Endothelial cell of umbilical vein (primary cell): ENCODE measurements at regions not wholly inside any gene's neighbourhood (a gene's known extent, or its start where the extent isn't known, plus 50 kb on each side); places are given as distances from the start of the nearest gene placed in this dataset.

ENCODE experiments used
- BruUV-seq: library from RNA; stranded (reverse); fragments of 400-500 nt; replicated peaks from 2 replicates; lab custom pipeline; 2021; lab: Mats Ljungman, UMichigan
- CTCF ChIA-PET: fragments of 300-600, 350-600 bp; sonication (Branson Sonifier 250); formaldehyde crosslinking; loops from one replicate; lab custom pipeline; 2021; ENCODE audit warnings: antibody characterized with exemption, inconsistent platforms; lab: Charles Lee
- POLR2A ChIA-PET: fragments of 300-600, 350-600 bp; sonication (Branson Sonifier 250); formaldehyde crosslinking; loops from one replicate; lab custom pipeline; 2021; ENCODE audit warnings: antibody characterized with exemption, inconsistent platforms; lab: Charles Lee
- DNase-seq: peaks from one replicate; pipeline ENCODE4 v3.0.0-alpha.2; 2011; ENCODE audit warnings: low read depth, low spot score
- FAIRE-seq: peaks from 2 replicates; lab custom pipeline; 2011; peaks lifted over from hg19 to GRCh38; lab: Jason Lieb, UNC
- H2AFZ ChIP-seq: 2 replicates; pipeline ENCODE4 v1.6.0; 2012; ENCODE audit warnings: low read depth, low read length, control low read depth, inconsistent platforms
- H3K27ac ChIP-seq: 2 replicates; pipeline ENCODE4 v1.5.1; 2011; ENCODE audit warnings: low read depth, mild to moderate bottlenecking, control low read depth, low read length, moderate library complexity; ENCODE audit not compliant: insufficient read depth
- H3K27me3 ChIP-seq, 2 experiments: 2 replicates each; pipeline versions ENCODE4 v1.6.0 to v1.6.1; 2011; ENCODE audit warnings: low read length in 2 of 2, mixed read lengths in 1 of 2; ENCODE audit not compliant: control insufficient read depth in 2 of 2, insufficient read depth in 2 of 2
- H3K36me3 ChIP-seq, 2 experiments: 2 replicates in 1 of 2; 3 replicates in 1 of 2; pipeline ENCODE4 v1.5.1; 2011; ENCODE audit warnings: low read length in 2 of 2, mild to moderate bottlenecking in 1 of 2, moderate library complexity in 1 of 2; ENCODE audit not compliant: control insufficient read depth in 2 of 2, insufficient read depth in 2 of 2; ENCODE audit errors: extremely low read depth in 1 of 2
- H3K4me1 ChIP-seq: 3 replicates; pipeline ENCODE4 v1.5.1; 2011; ENCODE audit warnings: mild to moderate bottlenecking, low read length; ENCODE audit not compliant: control insufficient read depth, insufficient read depth; ENCODE audit errors: extremely low read depth
- H3K4me2 ChIP-seq: 2 replicates; pipeline ENCODE4 v1.6.1; 2011; ENCODE audit warnings: low read length, control low read depth, mixed read lengths; ENCODE audit not compliant: insufficient read depth
- H3K4me3 ChIP-seq, 3 experiments: fragments of 200-600 bp in 1 of 3; sonication (generic), shearing (Covaris generic) in 1 of 3; replicated peaks in 1 of 3; 2 replicates each; pipeline ENCODE4 v1.5.1; 2011 to 2016; ENCODE audit warnings: control low read depth in 3 of 3, low read length in 3 of 3, mild to moderate bottlenecking in 2 of 3, inconsistent platforms in 1 of 3, low read depth in 1 of 3, moderate library complexity in 1 of 3; ENCODE audit not compliant: insufficient read depth in 1 of 3
- H3K79me2 ChIP-seq: 2 replicates; pipeline ENCODE4 v1.6.0; 2012; ENCODE audit warnings: low read length, inconsistent platforms; ENCODE audit not compliant: control insufficient read depth, insufficient read depth
- H3K9ac ChIP-seq: replicated peaks from 2 replicates; pipeline ENCODE3; 2011; ENCODE audit warnings: low read length, control low read depth; ENCODE audit not compliant: insufficient read depth; ENCODE audit errors: extremely low read depth
- H3K9me1 ChIP-seq: replicated peaks from 3 replicates; pipeline ENCODE4 v1.6.0; 2011; ENCODE audit warnings: mild to moderate bottlenecking, low read length; ENCODE audit not compliant: control insufficient read depth, insufficient read depth; ENCODE audit errors: extremely low read depth
- H3K9me3 ChIP-seq: replicated peaks from 2 replicates; pipeline ENCODE4 v1.5.1; 2012; ENCODE audit warnings: low read length, inconsistent platforms; ENCODE audit not compliant: control insufficient read depth, insufficient read depth
- H4K20me1 ChIP-seq: replicated peaks from 2 replicates; pipeline ENCODE3; 2011; ENCODE audit warnings: mild to moderate bottlenecking, low read length; ENCODE audit not compliant: control insufficient read depth, insufficient read depth; ENCODE audit errors: extremely low read depth
- CTCF ChIP-seq, 2 donors: IDR thresholded peaks; 1 replicate in 1 of 2; 2 replicates in 1 of 2; pipeline ENCODE4 v1.5.1; 2011; ENCODE audit warnings: low read length in 2 of 2, mild to moderate bottlenecking in 2 of 2, moderate library complexity in 2 of 2, control low read depth in 1 of 2, inconsistent platforms in 1 of 2, low read depth in 1 of 2; ENCODE audit not compliant: insufficient read depth in 1 of 2; ENCODE audit errors: extremely low read depth in 1 of 2
- EZH2 ChIP-seq: IDR thresholded peaks from 2 replicates; pipeline ENCODE4 v1.6.1; 2012; ENCODE audit warnings: borderline replicate concordance, low read depth, mild to moderate bottlenecking, moderate library complexity, low read length, inconsistent platforms; ENCODE audit not compliant: severe bottlenecking
- FOS ChIP-seq: IDR thresholded peaks from 2 replicates; pipeline ENCODE4 v1.6.1; 2011; ENCODE audit warnings: mild to moderate bottlenecking, low read length, moderate library complexity, borderline replicate concordance; ENCODE audit not compliant: insufficient read depth
- GATA2 ChIP-seq: IDR thresholded peaks from 2 replicates; pipeline ENCODE4 v1.7.0; 2011; ENCODE audit warnings: low read depth, mild to moderate bottlenecking, moderate library complexity, mixed read lengths, low read length; ENCODE audit not compliant: insufficient read length, insufficient read depth
- JUN ChIP-seq: IDR thresholded peaks from 2 replicates; pipeline ENCODE4 v1.6.1; 2011; ENCODE audit warnings: borderline replicate concordance, low read depth; ENCODE audit not compliant: insufficient read length, insufficient read depth
- MAX ChIP-seq: IDR thresholded peaks from 2 replicates; pipeline ENCODE4 v1.6.1; 2011; ENCODE audit not compliant: insufficient read depth, insufficient read length
- MYC ChIP-seq: IDR thresholded peaks from one replicate; pipeline ENCODE4 v1.6.1; 2011; ENCODE audit warnings: mild to moderate bottlenecking, low read depth, low read length
- POLR2A ChIP-seq: IDR thresholded peaks from 2 replicates; pipeline ENCODE4 v1.6.1; 2012; ENCODE audit warnings: low read depth, mild to moderate bottlenecking, control low read depth, low read length
- POLR2AphosphoS5 ChIP-seq: IDR thresholded peaks from 2 replicates; pipeline ENCODE4 v1.6.1; 2012; ENCODE audit warnings: low read depth, mild to moderate bottlenecking, control low read depth, low read length, moderate library complexity; ENCODE audit not compliant: insufficient read depth
- dilution Hi-C: fragments of 300-500 bp; cut with MboI; formaldehyde crosslinking; loops from one replicate; pipeline ENCODE4 v1.15.0; 2019; ENCODE audit warnings: low sequenced_read_pairs; ENCODE audit not compliant: extremely low pct_ligation_motif_present
- intact Hi-C: fragments of 100-400 bp; cut with micrococcal nuclease; formaldehyde crosslinking; loops from one replicate; pipeline ENCODE4 v1.10.0; 2022

GRCh38 chr2:123651151-123651550 lies 373.9 kb upstream of the CNTNAP5 start:
- dilution Hi-C loops: no loop called here
- BruUV-seq: no TSS peak

More at GRCh38 chr2:123651151-123651550, 373.9 kb upstream of the CNTNAP5 start:
- no peaks in the 10 kb centered on the region for H3K36me3 ChIP-seq
- intact Hi-C loops: no loop called here
- peaks cover 2% of the 10 kb centered on the region for H3K9me3 ChIP-seq
- no peak overlapping the region for H2AFZ ChIP-seq
- H3K9me1 ChIP-seq: no peaks in the 10 kb centered on the region
- no peak for DNase-seq
- H4K20me1 ChIP-seq: no peaks in the 10 kb centered on the region
- POLR2A ChIA-PET: no interaction called here
- CTCF ChIA-PET: no interaction called here
- no peak for FAIRE-seq
- no peak overlapping the region for H3K4me2 ChIP-seq
- H3K27ac ChIP-seq: no peak overlapping the region
- no peak overlapping the region for H3K4me3 ChIP-seq
- TF ChIP-seq POLR2A: no peak
- TF ChIP-seq MAX: no peak
- TF ChIP-seq JUN: no peak
- no peak for TF ChIP-seq FOS
- no peak for TF ChIP-seq EZH2
- no peak for TF ChIP-seq MYC
- no peak for TF ChIP-seq GATA2
- TF ChIP-seq CTCF (IDR thresholded peaks at IDR 0.05; ENCODE audit: extremely low read depth in 1 of 2, insufficient read depth in 1 of 2, low read depth in 1 of 2, low read length in 2 of 2): no peak
- no peak for TF ChIP-seq POLR2AphosphoS5
- no peak overlapping the region for H3K9ac ChIP-seq
- no peaks in the 10 kb centered on the region for H3K4me1 ChIP-seq
- H3K79me2 ChIP-seq: no peaks in the 10 kb centered on the region
- no peaks in the 10 kb centered on the region for H3K27me3 ChIP-seq
